HG03571 (cell line): ENCODE measurements at regions not wholly inside any gene's neighbourhood (a gene's known extent, or its start where the extent isn't known, plus 50 kb on each side); places are given as distances from the start of the nearest gene placed in this dataset.
"Not testable (repeated sequence)": the region's sequence is repeated elsewhere in the genome, so short reads cannot be mapped to it uniquely, and the experiment has no call there.

Experiments
- ATAC-seq: cut with Tn5 transposase; IDR thresholded peaks from one replicate; pipeline ENCODE4 v1.9.1; 2021; ENCODE audit not compliant: unreplicated experiment

GRCh38 chr20:52446421-52447224 is 255.0 kb upstream of the ZFP64 start:
- no peak for ATAC-seq

- no peak for ATAC-seq
Measured at GRCh38 chr20:52444455-52444854, 252.9 kb upstream of the ZFP64 start.

GRCh38 chr20:52443874-52444273 is 252.3 kb upstream of the ZFP64 start:
- ATAC-seq = no peak

- no peak for ATAC-seq
Measured at GRCh38 chr20:52441710-52442109, 250.1 kb upstream of the ZFP64 start.

GRCh38 chr20:52439375-52439774 is 247.8 kb upstream of the ZFP64 start:
- ATAC-seq = no peak

- no peak for ATAC-seq
Measured at GRCh38 chr20:52438326-52438963, 246.9 kb upstream of the ZFP64 start.

GRCh38 chr20:52434453-52434852 is 242.9 kb upstream of the ZFP64 start:
- no peak for ATAC-seq

GRCh38 chr20:52434041-52434425 is 242.5 kb upstream of the ZFP64 start:
- ATAC-seq = no peak

GRCh38 chr20:52433326-52434040 is 241.9 kb upstream of the ZFP64 start:
- ATAC-seq = no peak

- ATAC-seq = no peak
Measured at GRCh38 chr20:52432740-52433139, 241.2 kb upstream of the ZFP64 start.

GRCh38 chr20:52429029-52429428 is 237.4 kb upstream of the ZFP64 start:
- ATAC-seq = no peak

GRCh38 chr20:52427960-52428359 is 236.4 kb upstream of the ZFP64 start:
- no peak for ATAC-seq

- no peak for ATAC-seq
Measured at GRCh38 chr20:52426856-52427255, 235.3 kb upstream of the ZFP64 start.

- no peak for ATAC-seq
Measured at GRCh38 chr20:52425701-52426100, 234.1 kb upstream of the ZFP64 start.

- no peak for ATAC-seq
Measured at GRCh38 chr20:52425253-52425652, 233.7 kb upstream of the ZFP64 start.

- not testable (repeated sequence) for ATAC-seq
Measured at GRCh38 chr20:52424357-52424942, 232.9 kb upstream of the ZFP64 start.

GRCh38 chr20:52423536-52424140 is 232.1 kb upstream of the ZFP64 start:
- ATAC-seq = not testable (repeated sequence)

GRCh38 chr20:52422574-52423336 is 231.2 kb upstream of the ZFP64 start:
- no peak for ATAC-seq

- ATAC-seq = no peak
Measured at GRCh38 chr20:52420805-52421204, 229.2 kb upstream of the ZFP64 start.

- no peak for ATAC-seq
Measured at GRCh38 chr20:52419205-52419604, 227.6 kb upstream of the ZFP64 start.
